HUES64 (cell line): ENCODE measurements at regions not wholly inside any gene's neighbourhood (a gene's known extent, or its start where the extent isn't known, plus 50 kb on each side); places are given as distances from the start of the nearest gene placed in this dataset.

Experiments used
- H3K27ac ChIP-seq: 2 replicates; pipeline ENCODE4 v1.7.0; 2013; ENCODE audit warnings: low read depth, low read length, inconsistent platforms
- H3K27me3 ChIP-seq: 2 replicates; pipeline ENCODE4 v1.6.1; 2013; ENCODE audit warnings: mild to moderate bottlenecking, low read length; ENCODE audit not compliant: insufficient read depth
- H3K36me3 ChIP-seq: 2 replicates; pipeline ENCODE4 v1.6.1; 2013; ENCODE audit warnings: mild to moderate bottlenecking, low read length; ENCODE audit not compliant: insufficient read depth
- H3K4me1 ChIP-seq: 2 replicates; pipeline ENCODE4 v1.6.1; 2013; ENCODE audit warnings: mild to moderate bottlenecking, low read length, moderate library complexity; ENCODE audit not compliant: insufficient read depth
- H3K4me3 ChIP-seq: 2 replicates; pipeline ENCODE4 v1.5.1; 2013; ENCODE audit warnings: mild to moderate bottlenecking, low read length, moderate library complexity
- H3K9ac ChIP-seq: 2 replicates; pipeline ENCODE4 v1.6.1; 2013; ENCODE audit warnings: mild to moderate bottlenecking, low read depth, low read length
- H3K9me3 ChIP-seq: 2 replicates; pipeline ENCODE4 v1.6.1; 2013; ENCODE audit warnings: low read depth, low read length; ENCODE audit not compliant: insufficient read depth
- WGBS: fragments of 150-250, 120-280 bp; methylation state at CpG from one replicate; pipeline ENCODE4 v1.1.7; 2013; ENCODE audit warnings: missing lambda C conversion rate; 5-methylcytosine and 5-hydroxymethylcytosine counted together

- no peak overlapping the region for H3K9ac ChIP-seq
- H3K4me3 ChIP-seq = no peak overlapping the region
- H3K9me3 ChIP-seq = no peaks in the 10 kb centered on the region
- no peaks in the 10 kb centered on the region; the same call in 1 of the 2 replicates for H3K27me3 ChIP-seq
- H3K36me3 ChIP-seq = no peaks in the 10 kb centered on the region
- no peak overlapping the region for H3K27ac ChIP-seq
- H3K4me1 ChIP-seq = no peaks in the 10 kb centered on the region
- WGBS = 94% methylated on average over 9 of the region's 9 CpGs
These were observed 153.5 kb upstream of the NFE2L3 start for GRCh38 chr7:25998499-25998898.

DNA sequence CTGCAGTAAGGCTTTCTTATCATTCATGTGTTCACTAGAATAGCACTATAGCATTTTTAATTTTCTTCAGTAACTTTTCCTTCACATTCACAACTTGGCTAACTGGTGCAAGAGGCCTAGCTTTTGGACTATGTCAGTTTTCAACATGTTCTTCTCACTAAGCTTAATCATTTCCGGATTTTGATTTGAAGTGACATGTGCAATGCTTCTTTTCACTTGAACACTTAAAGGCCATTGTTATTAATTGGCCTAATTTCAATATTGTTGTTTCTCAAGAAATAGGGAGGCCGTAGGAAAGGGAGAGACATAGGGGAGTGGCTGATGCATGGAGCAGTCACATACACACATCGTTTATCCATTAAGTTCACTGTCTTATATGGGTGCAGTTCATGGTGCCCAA is 151.2 kb upstream of the NFE2L3 start:
- 89% methylated on average over 2 of the region's 3 CpGs for WGBS
- no peak overlapping the region for H3K4me3 ChIP-seq
- peaks cover 2% of the 10 kb centered on the region for H3K27me3 ChIP-seq
- no peaks in the 10 kb centered on the region for H3K9me3 ChIP-seq
- no peaks in the 10 kb centered on the region for H3K36me3 ChIP-seq
- no peak overlapping the region for H3K9ac ChIP-seq
- H3K27ac ChIP-seq = no peak overlapping the region
- H3K4me1 ChIP-seq = no peaks in the 10 kb centered on the region

GRCh38 chr7:26001662-26002244 is 150.2 kb upstream of the NFE2L3 start:
- WGBS = 91% methylated on average over 5 of the region's 5 CpGs

DNA sequence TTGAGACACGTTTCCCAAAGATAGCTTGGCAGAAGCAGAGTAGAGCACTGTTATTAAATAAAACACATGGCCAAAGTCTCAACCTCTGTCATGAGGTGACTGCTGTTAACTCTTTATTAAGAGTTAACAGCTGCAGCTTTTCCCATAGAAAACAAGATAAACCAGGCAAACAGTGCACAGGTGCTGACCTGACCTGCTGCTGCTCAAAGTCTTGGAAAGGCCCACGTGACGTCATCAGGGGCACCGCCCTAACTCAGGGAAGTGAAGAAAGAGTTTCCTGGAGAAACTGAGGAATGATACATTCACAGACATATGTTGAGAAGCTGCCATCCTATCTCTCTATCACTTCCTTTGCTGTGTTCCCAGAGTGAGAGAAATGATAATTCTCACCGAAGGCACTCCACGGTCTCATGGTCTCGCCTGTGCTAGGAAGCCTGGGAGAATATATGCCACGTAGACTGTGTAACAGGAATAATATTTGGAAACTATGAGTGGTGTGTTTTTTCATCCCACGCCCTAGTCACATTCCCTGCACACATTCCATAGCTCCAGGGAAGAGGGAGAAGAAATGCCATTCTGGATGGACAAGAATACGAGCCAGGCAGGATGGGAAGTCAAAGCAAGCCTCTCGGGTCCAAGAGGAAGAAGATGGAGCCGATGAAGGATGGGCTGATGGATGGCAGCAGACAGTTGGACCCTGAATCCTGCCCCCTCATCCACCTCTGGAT is 146.2 kb upstream of the NFE2L3 start:
- 97% methylated on average over 11 of the region's 12 CpGs for WGBS
- H3K4me3 ChIP-seq = no peak overlapping the region
- no peak overlapping the region for H3K27ac ChIP-seq
- no peak overlapping the region for H3K9ac ChIP-seq
- no peaks in the 10 kb centered on the region for H3K4me1 ChIP-seq
- H3K27me3 ChIP-seq = peaks cover 8% of the 10 kb centered on the region
- peaks cover 12% of the 10 kb centered on the region for H3K9me3 ChIP-seq
- no peaks in the 10 kb centered on the region for H3K36me3 ChIP-seq

More at GRCh38 chr7:26001662-26002244, 150.2 kb upstream of the NFE2L3 start:
- Histone ChIP-seq H3K27me3 (peaks cover 4% of the 10 kb centered on the region), H3K4me1 (no peaks in the 10 kb centered on the region), H3K9me3 (no peaks in the 10 kb centered on the region), H3K36me3 (no peaks in the 10 kb centered on the region), H3K27ac (no peak overlapping the region), H3K9ac (no peak overlapping the region), H3K4me3 (no peak overlapping the region)

DNA sequence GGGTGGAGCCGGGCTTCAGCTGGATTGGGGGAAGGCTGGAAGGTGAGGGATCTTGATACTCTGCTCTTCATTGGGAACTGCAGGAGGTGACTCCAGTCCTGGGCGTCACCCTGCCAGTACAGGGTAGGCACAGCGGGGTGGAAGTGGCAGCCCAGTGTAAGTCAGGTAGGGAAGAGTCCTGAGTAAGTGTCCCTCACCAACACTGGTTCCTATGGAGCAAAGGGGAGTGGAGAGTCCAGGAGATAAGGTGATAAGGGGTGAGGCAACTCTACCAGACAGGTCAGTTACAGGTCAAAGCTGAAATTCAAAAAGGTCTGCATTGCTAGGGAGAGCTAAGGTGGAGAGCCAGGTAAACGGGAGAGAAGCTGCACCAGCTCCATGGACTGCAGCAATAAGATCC is 145.6 kb upstream of the NFE2L3 start:
- H3K4me1 ChIP-seq = no peaks in the 10 kb centered on the region
- H3K9ac ChIP-seq = no peak overlapping the region
- peaks cover 8% of the 10 kb centered on the region; the same call in 1 of the 2 replicates for H3K27me3 ChIP-seq
- H3K27ac ChIP-seq = no peak overlapping the region
- no peaks in the 10 kb centered on the region for H3K36me3 ChIP-seq
- peaks cover 18% of the 10 kb centered on the region for H3K9me3 ChIP-seq
- H3K4me3 ChIP-seq = no peak overlapping the region
- 92% methylated on average over 4 of the region's 4 CpGs for WGBS

GRCh38 chr7:26007510-26007909 is 144.5 kb upstream of the NFE2L3 start:
- peaks cover 13% of the 10 kb centered on the region; the same call in 1 of the 2 replicates for H3K27me3 ChIP-seq
- H3K27ac ChIP-seq = no peak overlapping the region
- no peak overlapping the region for H3K9ac ChIP-seq
- no peaks in the 10 kb centered on the region for H3K36me3 ChIP-seq
- no peak overlapping the region for H3K4me3 ChIP-seq
- peaks cover 20% of the 10 kb centered on the region for H3K9me3 ChIP-seq
- no peaks in the 10 kb centered on the region for H3K4me1 ChIP-seq
- WGBS = 89% methylated on average over 2 of the region's 2 CpGs

- Histone ChIP-seq H3K4me1 (no peaks in the 10 kb centered on the region), H3K27me3 (peaks cover 16% of the 10 kb centered on the region), H3K4me3 (no peak overlapping the region), H3K36me3 (no peaks in the 10 kb centered on the region), H3K27ac (no peak overlapping the region), H3K9me3 (peaks cover 20% of the 10 kb centered on the region), H3K9ac (no peak overlapping the region)
- WGBS = 95% methylated on average over 5 of the region's 5 CpGs
These were observed 143.6 kb upstream of the NFE2L3 start for GRCh38 chr7:26008428-26008827.

GRCh38 chr7:26011039-26011696 is 140.8 kb upstream of the NFE2L3 start:
- Histone ChIP-seq H3K27ac (peak overlapping the region; percentile 89; the same call in 1 of the 2 replicates), H3K9me3 (peaks cover 27% of the 10 kb centered on the region), H3K9ac (no peak overlapping the region), H3K27me3 (peaks cover 25% of the 10 kb centered on the region), H3K4me3 (no peak overlapping the region), H3K36me3 (no peaks in the 10 kb centered on the region), H3K4me1 (0 out of 2 replicates have a peak, but pooled peaks cover 3% of the 10 kb centered on the region)
- WGBS = 96% methylated on average over 8 of the region's 9 CpGs

DNA sequence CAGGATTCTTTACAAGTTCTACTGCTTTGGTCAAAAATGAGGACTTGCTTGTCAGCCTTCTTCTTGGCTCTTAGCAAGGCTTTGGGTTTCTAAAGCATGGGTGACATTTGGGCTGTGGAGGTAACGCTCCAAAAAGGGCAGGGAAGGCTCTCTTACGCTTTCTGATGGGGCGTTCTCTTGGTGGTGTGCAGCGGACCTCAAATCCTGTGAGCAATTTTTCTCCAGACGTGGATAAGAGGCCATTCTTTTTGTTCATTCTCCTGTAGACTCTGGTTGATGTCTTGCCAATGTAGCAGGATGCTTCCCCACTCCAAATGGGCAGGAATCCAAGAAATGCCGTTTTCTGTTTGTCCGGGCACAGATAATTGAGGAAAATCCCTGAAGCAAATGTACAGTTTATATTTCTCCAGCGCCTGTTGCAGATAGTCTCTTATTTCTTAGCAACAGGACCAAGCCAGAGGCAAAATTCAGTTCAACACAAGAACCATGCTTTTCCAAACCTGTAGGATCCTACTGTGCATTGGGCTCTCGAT is 138.4 kb upstream of the NFE2L3 start:
- Histone ChIP-seq H3K4me3 (no peak overlapping the region), H3K36me3 (no peaks in the 10 kb centered on the region), H3K27me3 (peaks cover 26% of the 10 kb centered on the region), H3K9me3 (peaks cover 34% of the 10 kb centered on the region), H3K4me1 (0 out of 2 replicates have a peak, but pooled peaks cover 3% of the 10 kb centered on the region), H3K27ac (no peak overlapping the region), H3K9ac (no peak overlapping the region)
- WGBS = 96% methylated on average over 9 of the region's 9 CpGs

DNA sequence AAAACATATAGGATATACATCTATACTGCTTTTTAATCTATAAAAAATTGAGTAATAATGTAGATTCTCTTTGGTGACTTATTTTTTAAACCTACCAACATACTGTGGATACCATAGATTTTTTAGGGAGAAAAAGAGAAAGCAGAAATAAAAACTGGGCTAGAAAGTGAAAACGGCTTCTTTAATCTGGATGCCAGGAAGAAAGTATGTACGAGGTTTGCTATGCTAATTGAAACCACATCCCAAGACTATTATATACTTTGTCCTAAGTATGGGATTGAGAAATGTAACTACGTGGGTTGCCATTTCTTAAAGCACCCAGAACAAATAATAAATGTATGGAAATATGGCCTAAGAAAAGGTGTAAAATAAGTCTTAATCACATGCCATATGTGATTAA is 129.0 kb upstream of the NFE2L3 start:
- H3K27ac ChIP-seq = no peak overlapping the region; the same call in 1 of the 2 replicates
- H3K9me3 ChIP-seq = no peaks in the 10 kb centered on the region
- H3K4me3 ChIP-seq = no peak overlapping the region
- H3K36me3 ChIP-seq = no peaks in the 10 kb centered on the region
- 100% methylated on average over 1 of the region's 3 CpGs for WGBS
- H3K27me3 ChIP-seq = peaks cover 13% of the 10 kb centered on the region; the same call in 1 of the 2 replicates
- H3K4me1 ChIP-seq = peaks cover 18% of the 10 kb centered on the region; the same call in 1 of the 2 replicates
- no peak overlapping the region for H3K9ac ChIP-seq

DNA sequence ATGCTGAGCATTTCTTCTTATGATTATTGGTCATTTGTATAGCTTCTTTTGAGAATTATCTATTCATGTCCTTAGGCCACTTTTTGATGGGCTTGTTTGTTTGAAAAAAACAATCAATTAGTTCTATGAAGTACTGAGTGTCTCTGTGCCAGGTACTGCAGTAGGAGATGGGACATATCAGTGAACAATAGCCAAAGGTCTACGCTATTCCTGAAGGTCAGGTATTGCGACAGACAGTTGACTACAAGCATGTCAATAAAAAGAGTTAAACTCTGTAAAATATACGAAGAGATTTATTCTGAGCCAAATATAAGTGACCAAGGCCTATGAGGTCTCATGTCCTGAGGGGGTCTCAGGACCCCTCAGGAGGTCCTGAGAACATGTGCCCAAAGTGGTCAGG is 122.1 kb upstream of the NFE2L3 start:
- Histone ChIP-seq H3K9ac (no peak overlapping the region), H3K4me3 (no peak overlapping the region), H3K27ac (no peak overlapping the region), H3K4me1 (no peaks in the 10 kb centered on the region), H3K27me3 (no peaks in the 10 kb centered on the region), H3K36me3 (no peaks in the 10 kb centered on the region), H3K9me3 (no peaks in the 10 kb centered on the region)
- WGBS = 95% methylated on average over 3 of the region's 3 CpGs
